ENCODE measurements at regions not wholly inside any gene's neighbourhood (a gene's known extent, or its start where the extent isn't known, plus 50 kb on each side); places are given as distances from the start of the nearest gene placed in this dataset.

DNA sequence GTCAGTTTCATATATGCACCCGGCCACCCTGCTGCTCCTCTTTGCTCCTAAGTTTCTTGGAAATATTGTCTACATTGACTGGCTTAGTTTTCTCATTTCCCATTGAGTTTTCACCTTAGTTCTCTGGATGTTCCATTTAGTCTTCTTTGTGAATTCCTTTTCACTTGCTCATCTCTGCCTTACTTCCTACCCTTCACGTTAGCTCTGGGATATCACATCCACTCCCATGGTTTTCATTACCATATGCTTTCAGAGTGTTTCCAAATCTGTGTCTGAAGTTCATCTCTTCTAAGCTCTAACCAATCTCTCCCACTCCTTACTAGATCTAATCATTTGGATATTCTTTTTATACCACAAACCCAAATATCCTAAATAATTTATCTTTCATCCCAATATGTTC, 226.4 kb downstream of the FAM76B start:
- TF ChIP-seq TAF1 (IDR thresholded peaks at IDR 0.05; ENCODE audit: borderline replicate concordance, insufficient read depth, low read length), result no peak
- TF ChIP-seq, protein P1, sequence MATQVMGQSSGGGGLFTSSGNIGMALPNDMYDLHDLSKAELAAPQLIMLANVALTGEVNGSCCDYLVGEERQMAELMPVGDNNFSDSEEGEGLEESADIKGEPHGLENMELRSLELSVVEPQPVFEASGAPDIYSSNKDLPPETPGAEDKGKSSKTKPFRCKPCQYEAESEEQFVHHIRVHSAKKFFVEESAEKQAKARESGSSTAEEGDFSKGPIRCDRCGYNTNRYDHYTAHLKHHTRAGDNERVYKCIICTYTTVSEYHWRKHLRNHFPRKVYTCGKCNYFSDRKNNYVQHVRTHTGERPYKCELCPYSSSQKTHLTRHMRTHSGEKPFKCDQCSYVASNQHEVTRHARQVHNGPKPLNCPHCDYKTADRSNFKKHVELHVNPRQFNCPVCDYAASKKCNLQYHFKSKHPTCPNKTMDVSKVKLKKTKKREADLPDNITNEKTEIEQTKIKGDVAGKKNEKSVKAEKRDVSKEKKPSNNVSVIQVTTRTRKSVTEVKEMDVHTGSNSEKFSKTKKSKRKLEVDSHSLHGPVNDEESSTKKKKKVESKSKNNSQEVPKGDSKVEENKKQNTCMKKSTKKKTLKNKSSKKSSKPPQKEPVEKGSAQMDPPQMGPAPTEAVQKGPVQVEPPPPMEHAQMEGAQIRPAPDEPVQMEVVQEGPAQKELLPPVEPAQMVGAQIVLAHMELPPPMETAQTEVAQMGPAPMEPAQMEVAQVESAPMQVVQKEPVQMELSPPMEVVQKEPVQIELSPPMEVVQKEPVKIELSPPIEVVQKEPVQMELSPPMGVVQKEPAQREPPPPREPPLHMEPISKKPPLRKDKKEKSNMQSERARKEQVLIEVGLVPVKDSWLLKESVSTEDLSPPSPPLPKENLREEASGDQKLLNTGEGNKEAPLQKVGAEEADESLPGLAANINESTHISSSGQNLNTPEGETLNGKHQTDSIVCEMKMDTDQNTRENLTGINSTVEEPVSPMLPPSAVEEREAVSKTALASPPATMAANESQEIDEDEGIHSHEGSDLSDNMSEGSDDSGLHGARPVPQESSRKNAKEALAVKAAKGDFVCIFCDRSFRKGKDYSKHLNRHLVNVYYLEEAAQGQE (IDR thresholded peaks at IDR 0.05; ENCODE audit: insufficient read depth in 1 of 2, low read depth in 2 of 2, low read length in 2 of 2), result no peak
- no peak for TF ChIP-seq SIN3A (IDR thresholded peaks at IDR 0.05; ENCODE audit: borderline replicate concordance, insufficient read depth, low read length)
